HG03045 (cell line): ENCODE measurements at regions not wholly inside any gene's neighbourhood (a gene's known extent, or its start where the extent isn't known, plus 50 kb on each side); places are given as distances from the start of the nearest gene placed in this dataset.
"Not testable (repeated sequence)": the region's sequence is repeated elsewhere in the genome, so short reads cannot be mapped to it uniquely, and the experiment has no call there.

Experiments used
- ATAC-seq: cut with Tn5 transposase; IDR thresholded peaks from one replicate; pipeline ENCODE4 v1.9.1; 2021; ENCODE audit warnings: mild to moderate bottlenecking, moderate library complexity; ENCODE audit not compliant: unreplicated experiment

DNA sequence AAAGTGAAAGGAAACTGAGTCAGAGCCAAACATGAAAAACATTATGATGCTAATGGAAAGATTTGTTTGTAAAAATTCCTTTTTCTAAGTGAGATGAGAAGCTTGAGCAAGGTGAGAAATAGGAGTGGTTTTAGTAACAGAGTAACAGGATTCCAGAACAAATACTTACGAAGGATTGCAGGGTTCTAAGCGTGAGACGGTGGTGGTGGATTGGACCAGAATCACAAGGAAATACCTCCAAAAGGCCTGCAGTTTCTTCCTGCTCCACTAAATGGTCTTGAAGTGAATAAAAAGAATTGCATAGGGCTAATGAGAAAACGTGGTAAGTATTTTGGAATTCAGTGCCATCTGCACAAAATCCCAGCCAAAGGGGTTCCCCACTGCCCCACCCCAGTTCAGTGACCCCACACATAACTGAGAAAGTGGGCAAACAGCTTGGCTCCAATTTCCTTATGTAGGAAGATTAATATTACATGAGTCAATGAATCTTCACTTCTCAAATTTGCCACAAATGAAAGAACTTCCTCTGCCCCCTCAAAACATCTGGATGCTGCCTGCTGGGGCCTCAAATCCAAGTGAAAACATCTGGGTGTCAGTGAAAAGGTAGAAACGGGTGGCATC lies 283.8 kb upstream of the NR2F2 start:
- ATAC-seq: no peak

DNA sequence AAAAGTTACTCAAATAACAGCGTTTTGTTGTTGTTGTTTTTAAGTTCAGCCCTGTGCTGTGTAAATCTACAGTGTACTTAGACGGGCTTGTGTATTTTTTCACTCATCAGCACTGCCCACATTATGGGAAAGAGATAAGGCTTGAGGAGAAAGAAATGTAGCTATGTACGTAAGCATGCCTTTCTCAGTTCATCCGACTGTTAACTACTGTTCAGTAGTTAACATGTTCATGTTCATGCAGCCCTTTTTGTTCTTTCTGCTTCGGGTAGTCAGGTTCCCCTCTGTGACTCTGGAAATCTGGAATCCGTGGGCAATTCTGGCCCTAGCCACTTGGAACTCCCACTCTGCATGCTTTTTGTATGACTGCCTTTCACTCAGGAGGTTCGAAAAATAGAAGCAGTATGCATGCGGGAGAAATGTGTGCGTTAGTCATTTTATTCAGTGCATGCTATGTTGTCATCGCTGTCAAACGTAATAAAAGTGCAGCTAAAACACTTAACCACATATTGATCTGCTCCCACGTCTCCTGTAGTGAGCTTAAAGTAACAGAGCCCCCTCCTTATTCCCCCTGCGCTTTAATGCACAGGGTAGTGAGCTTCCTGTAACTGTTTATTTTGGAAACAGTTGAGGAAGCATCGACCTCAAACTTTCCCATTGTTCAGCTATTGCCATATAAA lies 283.1 kb upstream of the NR2F2 start:
- ATAC-seq: no peak

DNA sequence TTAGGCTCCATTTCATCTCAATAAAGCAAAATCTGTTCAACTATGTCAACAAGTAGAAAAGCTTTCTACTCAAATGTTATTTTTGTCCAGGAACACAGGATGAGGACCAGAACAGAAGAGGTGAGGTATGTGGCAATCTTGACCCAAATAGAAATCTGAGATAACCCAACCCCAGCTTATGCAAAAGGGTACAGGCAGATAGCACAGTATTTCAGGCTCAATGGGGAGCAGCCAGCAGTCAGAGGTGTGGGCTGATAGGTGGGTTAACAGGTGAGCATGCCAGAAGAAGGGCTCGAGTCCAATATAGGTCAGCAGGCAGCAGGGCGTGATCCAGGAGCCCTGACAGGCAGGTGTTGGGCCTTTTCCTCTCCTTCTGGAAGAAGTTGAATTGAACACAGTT lies 281.2 kb upstream of the NR2F2 start:
- ATAC-seq: no peak

DNA sequence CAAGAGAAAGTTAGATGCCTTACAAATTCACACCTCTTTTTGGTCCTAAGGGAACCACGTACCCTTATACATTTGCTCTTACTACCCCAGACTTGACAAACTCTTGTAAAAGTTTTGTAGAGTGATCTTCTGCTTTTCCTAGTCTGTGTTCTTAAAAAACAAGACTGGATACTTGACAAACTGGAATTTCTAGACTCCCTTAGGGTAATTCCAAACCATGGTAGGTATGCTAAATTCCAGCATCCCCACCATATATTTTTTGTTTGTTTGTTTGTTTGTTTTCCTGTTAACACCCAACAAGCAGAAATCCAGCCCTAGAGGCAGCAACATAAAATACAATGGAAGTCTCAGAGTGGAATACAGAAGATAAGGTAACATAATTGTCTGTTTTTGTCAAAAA lies 280.7 kb upstream of the NR2F2 start:
- no peak for ATAC-seq

DNA sequence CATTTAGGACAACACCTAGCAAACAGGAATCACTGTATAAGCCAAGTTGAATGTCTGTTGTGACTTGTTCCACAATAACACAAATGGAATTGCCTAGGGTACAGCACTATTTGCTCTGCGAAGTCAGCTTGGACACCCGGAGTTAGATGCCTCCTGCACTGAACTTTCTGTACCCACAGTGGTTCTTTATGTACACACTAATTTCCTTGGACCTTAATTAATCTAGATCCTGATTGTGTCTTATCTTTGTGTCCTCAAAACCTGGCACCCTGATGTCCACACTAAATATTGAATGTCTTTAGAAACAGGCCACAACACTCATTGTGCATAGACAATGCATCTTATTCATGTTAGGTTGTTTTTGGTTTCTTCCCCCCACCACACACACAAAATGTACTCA lies 278.9 kb upstream of the NR2F2 start:
- no peak for ATAC-seq

DNA sequence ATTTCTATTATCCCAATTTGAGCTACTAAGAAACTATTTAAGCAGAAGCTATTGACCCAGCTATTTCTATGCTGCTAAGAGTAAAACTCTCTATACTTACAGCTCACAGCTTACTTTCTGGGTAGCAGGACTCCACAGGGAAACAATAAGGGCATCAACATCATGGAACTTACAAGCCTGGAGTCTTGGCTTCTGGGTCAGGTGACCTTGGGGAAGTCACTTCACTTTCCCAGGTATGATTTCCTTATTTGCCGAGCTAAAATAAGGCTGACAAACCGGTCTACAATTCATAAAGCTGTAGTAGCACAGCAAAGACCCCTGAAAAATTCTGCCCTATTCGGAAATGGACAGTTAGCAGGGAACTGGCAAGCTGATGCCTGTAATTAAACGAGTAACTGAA lies 278.3 kb upstream of the NR2F2 start:
- ATAC-seq: no peak

DNA sequence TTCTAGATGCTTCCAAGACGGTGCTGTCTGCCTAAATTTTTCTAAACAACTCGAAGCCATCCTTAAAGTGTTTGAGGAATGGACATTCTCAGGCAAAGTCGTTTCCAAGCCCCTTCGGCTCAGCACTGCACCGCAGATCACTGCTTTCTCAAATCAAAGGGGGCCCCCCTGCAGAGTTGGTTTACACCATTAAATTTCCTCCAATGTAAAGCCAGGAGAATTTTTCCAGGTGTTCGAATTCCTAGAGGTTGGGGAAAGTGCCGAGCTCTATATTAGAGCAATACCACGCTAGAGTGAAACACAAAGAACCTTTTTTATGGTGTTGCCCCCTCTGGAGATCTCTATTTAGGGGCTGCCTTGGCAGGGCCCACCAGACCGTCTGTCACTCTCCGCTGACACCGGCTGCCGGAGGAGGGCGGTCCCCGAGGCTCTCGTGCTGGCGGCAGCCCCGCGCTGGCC lies 277.9 kb upstream of the NR2F2 start:
- no peak for ATAC-seq

DNA sequence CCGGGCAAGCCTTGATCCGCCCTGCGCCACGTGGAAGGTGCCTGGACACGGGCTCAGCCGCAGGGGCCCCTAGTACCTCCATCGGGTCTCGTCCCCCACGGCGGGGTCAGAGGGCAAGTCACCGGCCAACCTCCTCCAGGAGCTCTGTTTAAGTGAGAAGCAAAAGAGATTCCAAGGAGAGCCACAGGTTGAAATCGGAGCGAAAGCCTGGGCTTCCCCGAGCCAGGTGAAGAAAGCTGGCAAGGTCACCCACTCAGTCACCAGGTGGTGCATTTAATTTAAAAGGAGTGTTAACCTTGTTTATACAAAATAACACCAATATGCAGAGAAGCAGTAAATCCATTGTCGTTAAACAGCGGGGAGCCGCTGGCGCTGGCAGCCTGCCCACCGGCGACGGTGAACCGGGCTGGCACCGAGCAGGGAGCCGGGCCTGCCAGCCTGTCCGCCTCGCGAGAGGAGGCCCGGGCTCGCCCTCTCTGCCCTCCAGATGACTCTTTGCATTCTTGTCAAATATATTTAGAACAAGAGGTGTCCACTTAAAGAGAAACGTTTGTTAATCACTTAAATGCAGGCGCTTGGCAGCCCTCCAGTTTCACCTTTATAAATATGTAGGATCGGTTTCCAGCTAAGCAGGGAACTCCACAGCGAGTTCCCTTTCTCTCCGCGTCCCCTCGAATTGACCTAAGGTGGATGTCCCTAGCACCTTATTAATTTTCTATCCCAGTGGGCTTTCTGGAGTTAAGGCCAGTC lies 277.3 kb upstream of the NR2F2 start:
- no peak for ATAC-seq

DNA sequence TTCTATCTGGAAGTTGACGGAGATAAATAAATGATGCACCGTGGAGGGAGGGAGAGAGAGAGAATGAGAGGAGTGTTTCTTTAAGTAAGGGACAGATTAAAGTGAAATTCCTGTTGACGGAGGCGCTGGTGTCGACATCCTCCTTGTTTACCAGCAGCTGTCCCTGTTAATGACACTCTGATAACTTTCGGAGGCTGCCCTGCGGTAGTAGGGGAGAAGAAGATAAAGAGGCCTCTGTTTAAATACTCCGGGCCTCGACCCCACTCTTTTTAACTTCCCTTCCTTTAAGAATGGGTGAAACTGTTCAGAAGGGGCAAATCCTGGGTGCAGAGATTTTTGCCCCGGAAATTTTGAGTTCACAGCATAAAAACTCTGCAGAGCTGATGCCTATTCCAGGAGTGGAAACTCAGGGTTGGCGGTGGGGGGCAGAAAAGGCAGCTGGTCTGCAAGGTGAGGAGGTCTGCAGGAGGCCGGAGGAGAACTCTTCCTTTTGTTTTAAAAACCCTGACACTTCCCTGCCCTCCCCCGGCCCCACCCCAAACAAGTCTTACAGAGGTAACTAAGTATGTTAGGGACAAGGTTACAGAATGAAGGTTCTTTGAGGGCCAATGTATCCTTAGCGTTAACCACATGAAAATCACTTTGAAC lies 276.6 kb upstream of the NR2F2 start:
- no peak for ATAC-seq

DNA sequence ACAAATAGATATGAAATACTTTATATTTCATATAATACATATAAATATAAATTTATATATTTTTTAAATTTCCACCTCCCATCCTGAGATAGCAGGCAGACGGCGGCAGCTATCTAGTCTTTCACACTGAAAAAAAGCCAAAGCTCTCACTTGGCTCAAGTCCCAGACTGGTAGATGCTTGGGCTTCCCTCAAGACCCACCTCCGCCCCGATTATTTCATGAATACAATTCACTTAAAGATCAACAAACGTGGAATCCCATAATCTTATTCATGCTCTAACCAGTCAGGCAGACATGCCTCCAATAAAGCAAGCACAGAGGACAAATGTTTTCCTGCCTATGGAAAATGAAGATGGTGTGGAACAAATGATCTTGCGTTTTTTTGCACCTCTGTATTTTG lies 275.9 kb upstream of the NR2F2 start:
- no peak for ATAC-seq

DNA sequence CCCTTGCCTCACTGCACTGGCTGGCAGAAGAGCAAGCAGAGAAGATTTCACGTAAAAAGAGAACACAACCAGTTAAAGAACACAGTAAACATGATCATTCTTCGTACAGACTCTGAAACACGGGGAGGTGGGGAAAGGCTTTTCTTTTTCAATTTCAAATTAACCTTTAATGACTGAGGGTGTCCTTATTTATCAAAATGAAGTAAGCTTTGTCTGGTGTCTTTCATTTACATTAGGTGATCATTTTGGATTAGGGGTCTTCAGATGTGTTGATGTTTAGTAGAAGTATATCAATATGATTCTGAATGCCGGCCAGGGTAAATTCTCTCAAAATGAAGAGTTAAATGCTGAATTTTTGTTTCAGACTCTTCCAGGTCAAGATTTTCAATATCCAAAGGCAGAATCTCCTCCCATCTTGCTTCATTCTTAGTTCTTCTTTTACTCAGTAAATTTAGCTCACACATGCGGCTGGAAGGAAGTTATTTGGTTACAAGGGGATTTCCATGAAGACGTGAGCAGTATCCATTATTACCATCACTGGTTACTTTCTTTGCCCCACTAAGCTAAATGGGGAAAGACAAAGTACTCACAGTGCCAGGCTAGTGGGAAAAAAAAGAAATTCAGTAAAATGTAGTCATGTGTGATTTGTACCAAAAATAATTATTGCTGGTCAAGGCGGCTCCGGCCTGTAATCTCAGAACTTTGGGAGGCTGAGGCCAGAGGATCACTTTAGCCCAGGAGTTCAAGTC lies 272.2 kb upstream of the NR2F2 start:
- peak; percentile 78 for ATAC-seq

DNA sequence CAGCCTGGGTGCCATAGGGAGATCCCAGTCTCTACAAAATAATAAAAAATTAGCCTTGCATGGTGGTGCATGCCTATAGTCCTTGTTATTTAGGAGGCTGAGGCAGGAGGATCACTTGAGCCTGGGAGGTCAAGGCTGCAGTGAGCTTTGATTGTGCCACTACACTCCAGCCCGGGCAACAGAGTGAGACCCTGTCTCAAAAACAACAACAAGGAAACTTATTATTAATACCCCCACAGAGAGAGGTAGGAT lies 271.7 kb upstream of the NR2F2 start:
- not testable (repeated sequence) for ATAC-seq

DNA sequence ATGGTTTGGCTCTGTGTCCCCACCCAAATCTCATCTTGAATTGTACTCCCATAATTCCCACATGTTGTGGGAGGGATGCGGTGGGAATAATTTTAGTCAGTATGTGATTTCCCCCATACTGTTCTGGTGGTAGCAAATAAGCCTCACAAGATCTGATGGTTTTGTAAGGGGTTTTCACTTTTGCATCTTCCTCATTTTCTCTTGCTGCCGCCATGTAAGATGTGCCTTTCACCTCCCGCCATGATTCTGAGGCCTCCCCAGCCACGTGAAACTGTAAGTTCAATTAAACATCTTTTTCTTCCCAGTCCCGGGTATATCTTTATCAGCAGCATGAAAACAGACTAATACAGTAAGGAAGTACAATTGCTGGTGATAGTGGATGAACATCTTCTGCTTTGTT lies 269.9 kb upstream of the NR2F2 start:
- ATAC-seq: not testable (repeated sequence)

DNA sequence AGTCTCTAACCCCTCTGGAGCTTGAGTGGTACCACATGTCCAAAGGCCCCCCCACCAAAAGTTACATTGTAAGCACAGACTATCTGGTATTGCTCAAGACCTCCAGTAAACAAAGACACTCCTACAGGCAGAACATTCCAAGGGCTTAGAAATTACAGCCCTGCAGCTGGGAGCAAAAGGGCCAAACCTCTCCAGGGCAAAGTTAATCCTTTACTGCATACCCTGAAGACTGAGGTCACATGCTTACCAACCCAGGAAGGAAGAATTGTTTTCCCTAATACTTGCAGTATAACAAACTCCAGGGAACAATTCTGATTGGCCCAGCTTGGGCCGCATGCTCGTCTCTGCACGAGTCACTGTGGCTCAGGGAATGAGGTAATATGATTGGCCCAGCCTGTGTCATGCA lies 266.1 kb upstream of the NR2F2 start:
- ATAC-seq: no peak

DNA sequence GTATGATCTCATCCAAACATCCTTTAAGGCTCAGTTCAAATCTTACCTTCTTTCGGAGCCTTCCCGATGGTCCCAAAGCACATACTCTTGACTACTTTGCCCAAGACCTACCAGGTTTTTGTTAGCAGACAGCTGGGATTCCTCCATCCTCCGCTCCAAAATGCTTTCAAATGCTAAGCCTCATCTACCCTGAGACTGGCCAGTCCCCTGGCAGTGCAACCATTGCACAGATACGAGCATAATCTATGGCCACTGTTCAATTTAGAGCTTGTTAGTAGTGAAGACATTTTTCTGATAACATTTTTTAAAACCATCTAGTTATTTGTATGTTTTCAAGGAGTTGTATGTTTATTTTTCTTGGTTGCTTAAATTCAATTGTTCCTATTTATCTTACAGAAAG lies 264.4 kb upstream of the NR2F2 start:
- no peak for ATAC-seq

DNA sequence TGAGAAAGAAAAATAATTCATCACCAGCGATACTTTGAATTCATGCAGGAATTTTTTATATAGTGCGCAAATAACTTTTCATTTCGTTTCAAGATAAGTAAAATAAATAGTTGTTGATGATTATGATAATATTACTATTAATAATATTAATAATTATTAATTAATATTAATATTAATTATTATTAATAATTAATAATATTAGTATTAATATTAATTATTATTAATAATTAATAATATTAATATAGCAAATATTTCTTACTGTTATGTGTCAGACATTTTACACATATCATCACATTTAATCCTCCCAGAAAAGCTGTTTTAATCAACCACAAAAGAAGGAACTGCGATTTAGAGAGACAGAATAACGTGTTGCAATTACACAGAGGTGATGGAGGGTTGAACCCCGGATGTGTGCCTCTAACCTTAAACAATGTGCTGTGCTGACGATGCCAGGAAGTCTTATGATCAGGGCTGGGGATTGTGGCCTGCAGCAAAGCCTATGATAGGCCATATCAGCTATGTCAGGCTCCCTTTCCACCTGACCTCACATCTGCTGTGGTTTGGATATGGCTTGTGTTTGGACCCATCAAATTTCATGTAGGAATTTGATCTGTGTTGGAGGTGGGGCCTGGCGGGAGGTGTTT lies 263.5 kb upstream of the NR2F2 start:
- ATAC-seq: no peak

DNA sequence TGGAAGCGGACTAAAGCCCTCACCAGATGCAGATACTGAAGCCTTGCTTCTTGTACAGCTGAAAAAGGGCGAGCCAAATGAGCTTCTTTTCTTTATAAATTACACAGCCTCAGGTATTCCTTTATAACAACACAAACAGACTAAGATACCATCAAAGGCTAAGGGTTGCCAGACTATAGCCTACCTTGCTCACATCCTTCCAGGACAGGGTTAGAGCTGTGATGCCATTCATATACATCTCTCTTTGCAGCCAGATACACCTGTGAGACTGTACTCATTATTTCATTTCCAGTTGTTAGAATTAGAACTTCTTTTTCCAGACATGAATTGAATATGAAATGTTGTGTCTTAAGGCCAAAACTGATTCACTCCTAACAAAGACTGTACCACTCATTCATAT lies 262.8 kb upstream of the NR2F2 start:
- ATAC-seq: no peak

DNA sequence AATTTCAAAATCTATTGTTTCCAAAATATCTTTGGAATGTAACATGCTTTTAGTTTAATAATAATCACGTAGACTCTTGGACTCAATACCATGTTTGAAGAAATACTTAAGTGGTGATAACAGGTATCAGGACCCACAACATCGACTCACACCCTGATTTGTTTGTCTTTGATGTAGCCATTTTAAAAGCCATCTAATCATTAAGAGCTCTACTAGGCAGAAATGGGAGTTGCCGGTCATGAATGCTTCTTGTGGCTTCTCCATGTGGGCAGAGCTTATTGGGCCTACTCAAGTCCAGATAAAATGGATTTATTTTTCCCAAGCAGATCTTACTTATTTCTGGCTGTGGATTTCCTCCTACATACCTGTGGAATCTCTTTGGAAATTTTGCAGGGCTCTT lies 261.6 kb upstream of the NR2F2 start:
- ATAC-seq: no peak

DNA sequence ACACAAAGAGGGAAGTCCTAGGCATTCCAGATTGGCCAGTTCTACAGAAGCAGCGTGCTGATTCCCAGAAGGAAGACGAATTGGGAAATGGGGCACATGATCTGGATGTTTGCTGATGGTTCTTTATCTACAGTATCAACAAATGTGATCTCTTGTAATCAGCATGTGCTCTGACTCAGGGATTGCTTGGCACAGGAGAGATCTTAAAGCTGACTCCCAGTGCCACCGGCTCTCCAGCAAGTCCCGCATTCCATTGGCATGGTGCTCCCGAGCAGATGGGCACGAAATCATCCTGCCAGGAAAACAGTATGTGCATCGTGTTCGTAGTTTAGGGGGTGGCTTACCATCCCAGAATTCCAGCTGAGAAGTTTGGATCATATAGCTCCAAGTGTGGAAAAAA lies 259.9 kb upstream of the NR2F2 start:
- no peak for ATAC-seq

DNA sequence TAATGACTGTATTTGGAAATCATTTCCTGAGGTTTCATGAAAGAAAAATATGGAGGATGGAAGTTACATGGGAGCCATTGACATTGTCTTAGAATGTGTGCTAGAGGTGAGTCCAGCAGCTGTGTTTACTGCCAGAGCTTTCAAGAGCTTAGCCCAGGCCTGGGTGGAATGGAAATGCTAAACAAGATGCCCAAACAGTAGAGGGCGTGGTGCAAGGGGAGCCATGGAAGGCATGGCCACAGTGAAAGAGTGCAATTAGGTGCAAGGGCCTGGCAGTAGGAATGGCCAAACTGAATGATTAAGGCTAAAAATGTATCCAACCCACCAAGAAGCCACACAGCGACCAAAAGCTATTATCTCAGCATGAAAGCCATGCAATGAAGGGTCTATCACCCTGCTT lies 257.7 kb upstream of the NR2F2 start:
- ATAC-seq: no peak

DNA sequence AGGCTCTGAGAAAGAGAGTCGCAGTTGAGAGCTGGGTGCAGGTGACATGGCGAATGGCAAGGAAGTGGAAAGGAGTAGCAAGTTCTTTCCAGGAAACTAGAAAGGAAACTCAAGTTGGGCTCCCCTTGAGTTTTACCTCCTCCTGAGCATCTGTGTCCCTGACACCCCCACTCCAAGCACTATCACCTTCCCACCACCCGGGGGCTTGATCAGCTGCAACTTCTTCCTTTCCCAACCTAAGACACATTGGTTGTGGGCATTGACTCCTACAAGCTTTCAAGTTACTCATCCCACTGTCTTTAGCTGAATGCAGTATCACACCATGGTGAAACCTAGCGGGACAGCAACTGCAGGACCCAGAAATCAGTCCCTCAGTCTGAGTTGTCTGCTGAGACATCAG lies 256.6 kb upstream of the NR2F2 start:
- no peak for ATAC-seq
